ENCODE measurements at regions not wholly inside any gene's neighbourhood (a gene's known extent, or its start where the extent isn't known, plus 50 kb on each side); places are given as distances from the start of the nearest gene placed in this dataset.

GRCh38 chr3:34174740-34175139 lies 376.3 kb downstream of the PDCD6IP start:
- no peaks in the 10 kb centered on the region for H3K27me3 ChIP-seq (ENCODE audit: control insufficient read depth in 1 of 2, insufficient read depth in 2 of 2, low read length in 2 of 2)
- no peak overlapping the region for H3K27ac ChIP-seq (ENCODE audit: low read depth, low read length)
- H3K36me3 ChIP-seq (ENCODE audit: control insufficient read depth in 1 of 2, insufficient read depth in 2 of 2, low read length in 2 of 2), result no peaks in the 10 kb centered on the region
- H3K4me1 ChIP-seq (ENCODE audit: control insufficient read depth in 1 of 2, insufficient read depth in 2 of 2, low read length in 2 of 2), result peaks cover 3 to 6% of the 10 kb centered on the region in 2 donors
- H3K9me3 ChIP-seq (ENCODE audit: control insufficient read depth in 1 of 2, low read length in 2 of 2), result no peaks in the 10 kb centered on the region
- no peak overlapping the region for H3K9ac ChIP-seq (ENCODE audit: low read depth in 1 of 2, low read length in 2 of 2)
- no peak overlapping the region for H3K4me3 ChIP-seq (ENCODE audit: low read depth in 1 of 2, low read length in 2 of 2)

- H3K4me3 ChIP-seq (ENCODE audit: low read depth in 1 of 2, low read length in 2 of 2), result no peak overlapping the region
Observed at GRCh38 chr3:34175636-34176176, 377.3 kb downstream of the PDCD6IP start.

GRCh38 chr3:34176723-34177122 lies 378.3 kb downstream of the PDCD6IP start:
- Histone ChIP-seq H3K4me1 (ENCODE audit: control insufficient read depth in 1 of 2, insufficient read depth in 2 of 2, low read length in 2 of 2) (peaks cover 3 to 6% of the 10 kb centered on the region in 2 donors), H3K4me3 (ENCODE audit: low read depth in 1 of 2, low read length in 2 of 2) (no peak overlapping the region), H3K9ac (ENCODE audit: low read depth in 1 of 2, low read length in 2 of 2) (no peak overlapping the region), H3K36me3 (ENCODE audit: control insufficient read depth in 1 of 2, insufficient read depth in 2 of 2, low read length in 2 of 2) (no peaks in the 10 kb centered on the region), H3K9me3 (ENCODE audit: control insufficient read depth in 1 of 2, low read length in 2 of 2) (no peaks in the 10 kb centered on the region), H3K27ac (ENCODE audit: low read depth, low read length) (no peak overlapping the region), H3K27me3 (ENCODE audit: control insufficient read depth in 1 of 2, insufficient read depth in 2 of 2, low read length in 2 of 2) (no peaks in the 10 kb centered on the region)

More at GRCh38 chr3:34175636-34176176, 377.3 kb downstream of the PDCD6IP start:
- Histone ChIP-seq H3K36me3 (ENCODE audit: control insufficient read depth in 1 of 2, insufficient read depth in 2 of 2, low read length in 2 of 2) (no peaks in the 10 kb centered on the region), H3K9me3 (ENCODE audit: control insufficient read depth in 1 of 2, low read length in 2 of 2) (no peaks in the 10 kb centered on the region), H3K9ac (ENCODE audit: low read depth in 1 of 2, low read length in 2 of 2) (no peak overlapping the region), H3K4me1 (ENCODE audit: control insufficient read depth in 1 of 2, insufficient read depth in 2 of 2, low read length in 2 of 2) (peaks cover 3 to 6% of the 10 kb centered on the region in 2 donors), H3K27me3 (ENCODE audit: control insufficient read depth in 1 of 2, insufficient read depth in 2 of 2, low read length in 2 of 2) (no peaks in the 10 kb centered on the region), H3K27ac (ENCODE audit: low read depth, low read length) (no peak overlapping the region)

- H3K27me3 ChIP-seq (ENCODE audit: control insufficient read depth in 1 of 2, insufficient read depth in 2 of 2, low read length in 2 of 2), result no peaks in the 10 kb centered on the region
- no peaks in the 10 kb centered on the region for H3K9me3 ChIP-seq (ENCODE audit: control insufficient read depth in 1 of 2, low read length in 2 of 2)
- H3K36me3 ChIP-seq (ENCODE audit: control insufficient read depth in 1 of 2, insufficient read depth in 2 of 2, low read length in 2 of 2), result no peaks in the 10 kb centered on the region
- no peak overlapping the region for H3K4me3 ChIP-seq (ENCODE audit: low read depth in 1 of 2, low read length in 2 of 2)
- H3K9ac ChIP-seq (ENCODE audit: low read depth in 1 of 2, low read length in 2 of 2), result no peak overlapping the region
- H3K4me1 ChIP-seq (ENCODE audit: control insufficient read depth in 1 of 2, insufficient read depth in 2 of 2, low read length in 2 of 2), result peaks cover 3 to 7% of the 10 kb centered on the region in 2 donors
- no peak overlapping the region for H3K27ac ChIP-seq (ENCODE audit: low read depth, low read length)
Observed at GRCh38 chr3:34178415-34178814, 380.0 kb downstream of the PDCD6IP start.

- Histone ChIP-seq H3K27ac (ENCODE audit: low read depth, low read length) (no peak overlapping the region), H3K9me3 (ENCODE audit: control insufficient read depth in 1 of 2, low read length in 2 of 2) (no peaks in the 10 kb centered on the region), H3K4me3 (ENCODE audit: low read depth in 1 of 2, low read length in 2 of 2) (no peak overlapping the region), H3K36me3 (ENCODE audit: control insufficient read depth in 1 of 2, insufficient read depth in 2 of 2, low read length in 2 of 2) (no peaks in the 10 kb centered on the region), H3K27me3 (ENCODE audit: control insufficient read depth in 1 of 2, insufficient read depth in 2 of 2, low read length in 2 of 2) (no peaks in the 10 kb centered on the region), H3K9ac (ENCODE audit: low read depth in 1 of 2, low read length in 2 of 2) (no peak overlapping the region), H3K4me1 (ENCODE audit: control insufficient read depth in 1 of 2, insufficient read depth in 2 of 2, low read length in 2 of 2) (peaks cover 10 to 13% of the 10 kb centered on the region in 2 donors)
Observed at GRCh38 chr3:34179716-34180115, 381.3 kb downstream of the PDCD6IP start.

- no peak overlapping the region for H3K9ac ChIP-seq (ENCODE audit: low read depth in 1 of 2, low read length in 2 of 2)
- H3K4me1 ChIP-seq (ENCODE audit: control insufficient read depth in 1 of 2, insufficient read depth in 2 of 2, low read length in 2 of 2), result peaks cover 7 to 10% of the 10 kb centered on the region in 2 donors
- H3K36me3 ChIP-seq (ENCODE audit: control insufficient read depth in 1 of 2, insufficient read depth in 2 of 2, low read length in 2 of 2), result no peaks in the 10 kb centered on the region
- no peak overlapping the region for H3K27ac ChIP-seq (ENCODE audit: low read depth, low read length)
- H3K27me3 ChIP-seq (ENCODE audit: control insufficient read depth in 1 of 2, insufficient read depth in 2 of 2, low read length in 2 of 2), result no peaks in the 10 kb centered on the region
- no peak overlapping the region for H3K4me3 ChIP-seq (ENCODE audit: low read depth in 1 of 2, low read length in 2 of 2)
- no peaks in the 10 kb centered on the region for H3K9me3 ChIP-seq (ENCODE audit: control insufficient read depth in 1 of 2, low read length in 2 of 2)
Observed at GRCh38 chr3:34180532-34180931, 382.1 kb downstream of the PDCD6IP start.

- Histone ChIP-seq H3K4me1 (ENCODE audit: control insufficient read depth in 1 of 2, insufficient read depth in 2 of 2, low read length in 2 of 2) (peaks cover 7% of the 10 kb centered on the region in 2 donors), H3K9ac (ENCODE audit: low read depth in 1 of 2, low read length in 2 of 2) (no peak overlapping the region), H3K27me3 (ENCODE audit: control insufficient read depth in 1 of 2, insufficient read depth in 2 of 2, low read length in 2 of 2) (no peaks in the 10 kb centered on the region), H3K36me3 (ENCODE audit: control insufficient read depth in 1 of 2, insufficient read depth in 2 of 2, low read length in 2 of 2) (no peaks in the 10 kb centered on the region), H3K9me3 (ENCODE audit: control insufficient read depth in 1 of 2, low read length in 2 of 2) (no peaks in the 10 kb centered on the region), H3K4me3 (ENCODE audit: low read depth in 1 of 2, low read length in 2 of 2) (no peak overlapping the region), H3K27ac (ENCODE audit: low read depth, low read length) (no peak overlapping the region)
Observed at GRCh38 chr3:34183114-34183513, 384.7 kb downstream of the PDCD6IP start.

GRCh38 chr3:34183611-34184340 lies 385.3 kb downstream of the PDCD6IP start:
- no peak overlapping the region for H3K27ac ChIP-seq (ENCODE audit: low read depth, low read length)
- H3K36me3 ChIP-seq (ENCODE audit: control insufficient read depth in 1 of 2, insufficient read depth in 2 of 2, low read length in 2 of 2), result no peaks in the 10 kb centered on the region

GRCh38 chr3:34185301-34185700 lies 386.9 kb downstream of the PDCD6IP start:
- no peak overlapping the region for H3K27ac ChIP-seq (ENCODE audit: low read depth, low read length)
- H3K27me3 ChIP-seq (ENCODE audit: control insufficient read depth in 1 of 2, insufficient read depth in 2 of 2, low read length in 2 of 2), result no peaks in the 10 kb centered on the region
- H3K4me3 ChIP-seq (ENCODE audit: low read depth in 1 of 2, low read length in 2 of 2), result no peak overlapping the region
- no peaks in the 10 kb centered on the region for H3K36me3 ChIP-seq (ENCODE audit: control insufficient read depth in 1 of 2, insufficient read depth in 2 of 2, low read length in 2 of 2)
- H3K9ac ChIP-seq (ENCODE audit: low read depth in 1 of 2, low read length in 2 of 2), result no peak overlapping the region
- peaks cover 7% of the 10 kb centered on the region in 2 donors for H3K4me1 ChIP-seq (ENCODE audit: control insufficient read depth in 1 of 2, insufficient read depth in 2 of 2, low read length in 2 of 2)
- no peaks in the 10 kb centered on the region for H3K9me3 ChIP-seq (ENCODE audit: control insufficient read depth in 1 of 2, low read length in 2 of 2)

More at GRCh38 chr3:34183611-34184340, 385.3 kb downstream of the PDCD6IP start:
- Histone ChIP-seq H3K9me3 (ENCODE audit: control insufficient read depth in 1 of 2, low read length in 2 of 2) (no peaks in the 10 kb centered on the region), H3K9ac (ENCODE audit: low read depth in 1 of 2, low read length in 2 of 2) (no peak overlapping the region), H3K4me1 (ENCODE audit: control insufficient read depth in 1 of 2, insufficient read depth in 2 of 2, low read length in 2 of 2) (peaks cover 7% of the 10 kb centered on the region in 2 donors), H3K27me3 (ENCODE audit: control insufficient read depth in 1 of 2, insufficient read depth in 2 of 2, low read length in 2 of 2) (no peaks in the 10 kb centered on the region), H3K4me3 (ENCODE audit: low read depth in 1 of 2, low read length in 2 of 2) (peak overlapping the region; percentile 4 to 41)

- no peaks in the 10 kb centered on the region for H3K9me3 ChIP-seq (ENCODE audit: control insufficient read depth in 1 of 2, low read length in 2 of 2)
- no peaks in the 10 kb centered on the region for H3K27me3 ChIP-seq (ENCODE audit: control insufficient read depth in 1 of 2, insufficient read depth in 2 of 2, low read length in 2 of 2)
- H3K36me3 ChIP-seq (ENCODE audit: control insufficient read depth in 1 of 2, insufficient read depth in 2 of 2, low read length in 2 of 2), result no peaks in the 10 kb centered on the region
- no peak overlapping the region for H3K27ac ChIP-seq (ENCODE audit: low read depth, low read length)
- H3K4me1 ChIP-seq (ENCODE audit: control insufficient read depth in 1 of 2, insufficient read depth in 2 of 2, low read length in 2 of 2), result peaks cover under 1 to 3% of the 10 kb centered on the region in 2 donors
- no peak overlapping the region for H3K4me3 ChIP-seq (ENCODE audit: low read depth in 1 of 2, low read length in 2 of 2)
- no peak overlapping the region for H3K9ac ChIP-seq (ENCODE audit: low read depth in 1 of 2, low read length in 2 of 2)
Observed at GRCh38 chr3:34189133-34189532, 390.7 kb downstream of the PDCD6IP start.
